NT2/D1 (cell line): ENCODE measurements at regions not wholly inside any gene's neighbourhood (a gene's known extent, or its start where the extent isn't known, plus 50 kb on each side); places are given as distances from the start of the nearest gene placed in this dataset.

ENCODE experiments used
- YY1 ChIP-seq: IDR thresholded peaks from 2 replicates; pipeline ENCODE4 v1.6.1; 2011; ENCODE audit not compliant: insufficient read length, insufficient read depth
- ZNF274 ChIP-seq: IDR thresholded peaks from 2 replicates; pipeline ENCODE4 v1.6.1; 2011; ENCODE audit warnings: mild to moderate bottlenecking, low read depth, low read length

DNA sequence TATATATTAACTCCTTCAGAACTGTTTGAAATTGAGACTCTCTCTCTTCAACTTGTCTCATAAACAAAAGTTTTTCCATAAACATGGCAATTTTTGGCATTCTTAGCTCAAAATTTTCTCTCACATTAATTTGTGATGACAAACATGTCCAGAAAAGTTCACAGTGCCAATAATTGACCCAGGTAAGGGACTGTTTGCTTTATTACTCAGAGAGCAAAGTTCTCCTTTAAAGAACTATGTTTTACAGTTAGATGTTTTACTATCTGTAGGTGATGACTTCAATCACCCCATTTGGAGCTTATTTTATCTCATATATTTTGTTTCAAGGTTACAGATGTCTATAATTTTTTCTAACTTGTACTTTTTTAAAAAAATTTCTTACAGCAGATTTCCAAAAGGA is 855.6 kb downstream of the SLC16A7 start:
- TF ChIP-seq ZNF274 (no peak), YY1 (no peak)
